Colonic mucosa (tissue), 4 donors: ENCODE measurements at regions not wholly inside any gene's neighbourhood (a gene's known extent, or its start where the extent isn't known, plus 50 kb on each side); places are given as distances from the start of the nearest gene placed in this dataset.

Source experiments
- DNase-seq: peaks from one replicate; pipeline ENCODE4 v3.0.0-alpha.2; 2020
- H3K27ac ChIP-seq: fragments of 200-600 bp; one replicate; pipeline ENCODE4 v1.8.0; 2021
- H3K27me3 ChIP-seq: fragments of 200-600 bp; one replicate; pipeline ENCODE4 v1.8.0; 2021
- H3K36me3 ChIP-seq: fragments of 200-600 bp; one replicate; pipeline ENCODE4 v1.8.0; 2021
- H3K4me1 ChIP-seq: fragments of 200-600 bp; one replicate; pipeline ENCODE4 v1.8.0; 2021; ENCODE audit warnings: mild to moderate bottlenecking
- H3K4me3 ChIP-seq: fragments of 200-600 bp; one replicate; pipeline ENCODE4 v1.8.0; 2021
- H3K9ac ChIP-seq, 2 donors: one replicate each; pipeline ENCODE4 v1.7.0; 2013; ENCODE audit warnings: control low read depth in 2 of 2, low read depth in 2 of 2, low read length in 2 of 2
- H3K9me3 ChIP-seq: fragments of 200-600 bp; one replicate; pipeline ENCODE4 v1.8.0; 2021
- intact Hi-C: fragments of 100-400 bp; cut with DNase I; formaldehyde crosslinking; loops from one replicate; pipeline ENCODE4 v1.14.1; 2022
- TF ChIP-seq, protein P1 (sequence below): fragments of 200-600 bp; IDR thresholded peaks from one replicate; pipeline ENCODE4 v1.8.0; 2022; ENCODE audit warnings: antibody characterized with exemption, mild to moderate bottlenecking
- donor health status: healthy.
- donor health status: DM: no; HTN: no; CAD: no.
- donor health status: DM: no; HTN: no; CAD: no.

GRCh38 chr1:4397196-4397595 lies 257.2 kb upstream of the AJAP1 start:
- intact Hi-C loops, result no loop called here
- no peaks in the 10 kb centered on the region for H3K36me3 ChIP-seq

GRCh38 chr1:4402032-4402431 lies 252.4 kb upstream of the AJAP1 start:
- H3K9me3 ChIP-seq, result no peaks in the 10 kb centered on the region
- H3K36me3 ChIP-seq, result no peaks in the 10 kb centered on the region
- H3K4me3 ChIP-seq, result no peak overlapping the region
- H3K27me3 ChIP-seq, result no peaks in the 10 kb centered on the region
- intact Hi-C loops, result no loop called here
- no peaks in the 10 kb centered on the region for H3K4me1 ChIP-seq
- no peak overlapping the region for H3K9ac ChIP-seq
- no peak overlapping the region for H3K27ac ChIP-seq
- TF ChIP-seq, protein P1, sequence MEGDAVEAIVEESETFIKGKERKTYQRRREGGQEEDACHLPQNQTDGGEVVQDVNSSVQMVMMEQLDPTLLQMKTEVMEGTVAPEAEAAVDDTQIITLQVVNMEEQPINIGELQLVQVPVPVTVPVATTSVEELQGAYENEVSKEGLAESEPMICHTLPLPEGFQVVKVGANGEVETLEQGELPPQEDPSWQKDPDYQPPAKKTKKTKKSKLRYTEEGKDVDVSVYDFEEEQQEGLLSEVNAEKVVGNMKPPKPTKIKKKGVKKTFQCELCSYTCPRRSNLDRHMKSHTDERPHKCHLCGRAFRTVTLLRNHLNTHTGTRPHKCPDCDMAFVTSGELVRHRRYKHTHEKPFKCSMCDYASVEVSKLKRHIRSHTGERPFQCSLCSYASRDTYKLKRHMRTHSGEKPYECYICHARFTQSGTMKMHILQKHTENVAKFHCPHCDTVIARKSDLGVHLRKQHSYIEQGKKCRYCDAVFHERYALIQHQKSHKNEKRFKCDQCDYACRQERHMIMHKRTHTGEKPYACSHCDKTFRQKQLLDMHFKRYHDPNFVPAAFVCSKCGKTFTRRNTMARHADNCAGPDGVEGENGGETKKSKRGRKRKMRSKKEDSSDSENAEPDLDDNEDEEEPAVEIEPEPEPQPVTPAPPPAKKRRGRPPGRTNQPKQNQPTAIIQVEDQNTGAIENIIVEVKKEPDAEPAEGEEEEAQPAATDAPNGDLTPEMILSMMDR, result no peak
- DNase-seq, result no peak

More at GRCh38 chr1:4397196-4397595, 257.2 kb upstream of the AJAP1 start:
- H3K9me3 ChIP-seq, result no peaks in the 10 kb centered on the region
- no peak for DNase-seq
- TF ChIP-seq, protein P1, result no peak
- H3K27ac ChIP-seq, result no peak overlapping the region
- no peaks in the 10 kb centered on the region for H3K27me3 ChIP-seq
- H3K4me3 ChIP-seq, result no peak overlapping the region
- no peak overlapping the region for H3K9ac ChIP-seq
- H3K4me1 ChIP-seq, result no peaks in the 10 kb centered on the region

DNA sequence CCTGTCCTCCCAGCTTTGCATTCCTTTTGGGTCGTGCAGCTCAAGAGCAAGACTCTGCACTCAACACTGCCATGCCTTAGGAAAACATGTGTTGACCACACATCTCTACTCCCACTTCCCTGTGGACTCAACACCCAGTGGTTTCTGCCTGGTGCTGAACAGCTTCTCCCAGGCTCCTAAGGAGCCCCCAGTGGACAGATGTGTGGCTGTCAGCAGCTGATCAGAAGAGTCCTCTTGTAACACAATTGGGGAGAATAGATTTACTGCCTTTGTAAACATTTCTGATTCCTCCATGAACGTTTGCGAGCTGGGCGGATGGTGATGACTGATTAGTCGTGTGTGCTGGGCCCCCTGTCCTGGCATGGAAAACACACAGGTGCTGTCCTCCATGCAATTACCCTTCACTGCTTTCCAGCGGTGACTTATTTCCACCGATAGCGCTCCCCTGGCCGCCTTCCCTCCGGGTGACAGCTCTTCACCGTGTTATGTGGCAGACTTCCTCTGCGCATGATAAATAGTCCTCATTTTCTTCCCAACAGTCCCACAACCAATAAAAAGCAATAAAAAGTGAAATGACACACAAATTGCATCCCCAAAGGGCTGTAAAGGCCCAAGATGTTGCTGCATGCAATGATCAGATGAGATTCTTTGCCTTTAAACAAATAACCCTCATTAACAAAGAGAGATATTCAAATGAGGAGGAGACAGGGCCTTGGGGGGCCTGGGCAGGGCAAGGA lies 249.4 kb upstream of the AJAP1 start:
- TF ChIP-seq, protein P1, result no peak
- no peak for DNase-seq
- no peak overlapping the region for H3K9ac ChIP-seq
- no peaks in the 10 kb centered on the region for H3K36me3 ChIP-seq
- intact Hi-C loops, result no loop called here
- H3K9me3 ChIP-seq, result no peaks in the 10 kb centered on the region
- H3K27me3 ChIP-seq, result no peaks in the 10 kb centered on the region
- H3K4me1 ChIP-seq, result no peaks in the 10 kb centered on the region
- H3K4me3 ChIP-seq, result no peak overlapping the region
- no peak overlapping the region for H3K27ac ChIP-seq

DNA sequence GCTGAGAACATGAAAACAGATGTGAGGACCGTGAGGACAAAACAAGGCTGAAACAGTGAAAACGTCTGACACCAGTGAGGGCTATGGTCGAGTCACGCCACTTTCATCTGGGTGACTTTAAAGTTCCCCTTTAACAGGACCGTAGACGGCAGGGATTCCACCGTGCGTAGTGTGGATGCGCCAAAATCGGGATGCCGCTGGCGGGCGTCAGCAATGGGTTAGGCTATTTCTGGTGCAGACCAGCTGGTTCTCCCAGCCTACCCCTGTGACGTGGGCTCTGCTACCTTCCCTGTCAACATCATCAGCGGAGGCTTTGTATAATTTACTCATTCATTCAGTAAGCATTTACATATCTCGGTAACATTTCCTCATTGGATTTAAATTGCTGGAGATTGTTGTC lies 246.6 kb upstream of the AJAP1 start:
- H3K36me3 ChIP-seq, result no peaks in the 10 kb centered on the region
- H3K9ac ChIP-seq, result no peak overlapping the region
- H3K27ac ChIP-seq, result no peak overlapping the region
- H3K27me3 ChIP-seq, result no peaks in the 10 kb centered on the region
- no peak for DNase-seq
- intact Hi-C loops, result no loop called here
- TF ChIP-seq, protein P1, result no peak
- H3K4me1 ChIP-seq, result no peaks in the 10 kb centered on the region
- no peak overlapping the region for H3K4me3 ChIP-seq
- no peaks in the 10 kb centered on the region for H3K9me3 ChIP-seq

DNA sequence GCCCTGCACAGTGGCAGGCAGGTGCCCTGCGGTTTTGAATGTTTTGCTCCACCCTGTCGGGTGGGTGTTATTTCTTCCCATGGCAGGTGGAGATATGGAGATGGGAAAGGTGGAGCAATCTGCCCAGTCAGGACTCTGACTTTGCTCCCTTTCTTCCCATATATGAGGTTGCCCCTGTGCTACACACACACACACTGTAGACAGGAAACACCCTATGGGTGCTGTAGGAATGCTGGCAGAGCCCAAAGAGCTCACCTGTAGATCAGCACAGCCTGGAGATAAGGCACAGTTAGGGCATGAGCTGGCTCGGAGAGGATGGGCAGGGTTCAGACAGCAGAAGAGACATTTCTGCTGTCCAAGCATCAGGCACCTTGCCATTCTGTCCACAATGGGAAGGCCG lies 246.0 kb upstream of the AJAP1 start:
- Histone ChIP-seq H3K4me3 (no peak overlapping the region), H3K9ac (no peak overlapping the region), H3K27me3 (no peaks in the 10 kb centered on the region), H3K27ac (no peak overlapping the region), H3K4me1 (no peaks in the 10 kb centered on the region), H3K9me3 (no peaks in the 10 kb centered on the region), H3K36me3 (no peaks in the 10 kb centered on the region)
- DNase-seq, result no peak
- intact Hi-C loops, result no loop called here
- TF ChIP-seq, protein P1, result no peak
